H1 (cell line): ENCODE measurements at regions not wholly inside any gene's neighbourhood (a gene's known extent, or its start where the extent isn't known, plus 50 kb on each side); places are given as distances from the start of the nearest gene placed in this dataset.
A peak's percentile ranks its signal among the peaks of the same experiment; 100 is the strongest.

Experiments
- CTCF ChIA-PET: fragments of 300-600 bp; sonication (Branson Sonifier 250); formaldehyde crosslinking; loops from one replicate; lab custom pipeline; 2021; ENCODE audit not compliant: partially characterized antibody; lab: Charles Lee
- POLR2A ChIA-PET: fragments of 300-600 bp; sonication (Branson Sonifier 250); formaldehyde crosslinking; loops from one replicate; lab custom pipeline; 2021; ENCODE audit warnings: inconsistent platforms; ENCODE audit not compliant: partially characterized antibody; lab: Charles Lee
- DNase-seq, 2 experiments: peaks; one replicate each; pipeline versions ENCODE4 v3.0.0 to v3.0.0-alpha.2; 2010 to 2022; ENCODE audit warnings: low spot score in 2 of 2, low read depth in 1 of 2, mixed read lengths in 1 of 2
- FAIRE-seq: peaks from 2 replicates; lab custom pipeline; 2011; peaks lifted over from hg19 to GRCh38; lab: Jason Lieb, UNC
- H2AFZ ChIP-seq: 2 replicates; pipeline ENCODE4 v1.8.1; 2012; ENCODE audit warnings: low read length, inconsistent platforms
- H2AK5ac ChIP-seq: 2 replicates; pipeline ENCODE4 v1.6.1; 2013; ENCODE audit warnings: low read depth, low read length
- H2BK120ac ChIP-seq: replicated peaks from 2 replicates; pipeline ENCODE3; 2013; ENCODE audit warnings: low read depth, low read length, inconsistent platforms
- H2BK12ac ChIP-seq: 2 replicates; pipeline ENCODE4 v1.6.1; 2013; ENCODE audit warnings: low read depth, low read length
- H2BK15ac ChIP-seq: 2 replicates; pipeline ENCODE4 v1.6.1; 2013; ENCODE audit warnings: low read length
- H2BK20ac ChIP-seq: 2 replicates; pipeline ENCODE4 v1.6.1; 2013; ENCODE audit warnings: low read length
- H2BK5ac ChIP-seq: 2 replicates; pipeline ENCODE4 v1.6.1; 2013; ENCODE audit warnings: low read depth, low read length
- H3K14ac ChIP-seq: 2 replicates; pipeline ENCODE4 v1.6.1; 2013; ENCODE audit warnings: inconsistent platforms; ENCODE audit not compliant: insufficient read length
- H3K18ac ChIP-seq: 2 replicates; pipeline ENCODE4 v1.6.1; 2013; ENCODE audit warnings: low read length; ENCODE audit errors: extremely low read depth
- H3K23ac ChIP-seq: 2 replicates; pipeline ENCODE4 v1.6.1; 2013; ENCODE audit warnings: inconsistent platforms; ENCODE audit not compliant: insufficient read length
- H3K23me2 ChIP-seq: 2 replicates; pipeline ENCODE4 v1.6.1; 2013; ENCODE audit warnings: low read depth, low read length
- H3K27ac ChIP-seq: 2 replicates; pipeline ENCODE4 v1.6.1; 2011; ENCODE audit warnings: low read depth, low read length, inconsistent platforms
- H3K27me3 ChIP-seq, 4 experiments: replicated peaks in 1 of 4; 1 replicate in 1 of 4; 2 replicates in 3 of 4; pipeline versions ENCODE4 v1.6.1 to v1.8.1; 2011 to 2013; ENCODE audit warnings: low read length in 3 of 4, mild to moderate bottlenecking in 3 of 4, inconsistent platforms in 2 of 4, mixed read lengths in 2 of 4, moderate library complexity in 1 of 4; ENCODE audit not compliant: control insufficient read depth in 3 of 4, insufficient read depth in 3 of 4; ENCODE audit errors: extremely low read depth in 1 of 4
- H3K36me3 ChIP-seq, 4 experiments: 2 replicates each; pipeline versions ENCODE4 v1.6.1 to v1.8.1; 2011 to 2013; ENCODE audit warnings: mild to moderate bottlenecking in 4 of 4, low read length in 3 of 4, moderate library complexity in 2 of 4, control low read depth in 1 of 4, inconsistent platforms in 1 of 4; ENCODE audit not compliant: insufficient read depth in 4 of 4, control insufficient read depth in 2 of 4
- H3K4ac ChIP-seq: replicated peaks from 2 replicates; pipeline ENCODE3; 2013; ENCODE audit warnings: low read length, low read depth, mixed read lengths, inconsistent platforms; ENCODE audit not compliant: insufficient read length
- H3K4me1 ChIP-seq, 4 experiments: replicated peaks in 1 of 4; 1 replicate in 1 of 4; 2 replicates in 3 of 4; pipeline versions ENCODE4 v1.6.1 to v1.8.1; 2011 to 2013; ENCODE audit warnings: low read length in 3 of 4, inconsistent platforms in 2 of 4, mixed read lengths in 1 of 4; ENCODE audit not compliant: insufficient read depth in 4 of 4, control insufficient read depth in 3 of 4
- H3K4me2 ChIP-seq, 2 experiments: 2 replicates each; pipeline versions ENCODE4 v1.6.1 to v1.8.1; 2011 to 2013; ENCODE audit warnings: low read depth in 2 of 2, low read length in 2 of 2, control low read depth in 1 of 2, inconsistent platforms in 1 of 2, mild to moderate bottlenecking in 1 of 2; ENCODE audit not compliant: insufficient read depth in 1 of 2
- H3K4me3 ChIP-seq, 4 experiments: fragments of 200-600, 300-600 bp in 1 of 4; sonication (generic), shearing (Covaris generic), sonication (Bioruptor Twin) in 1 of 4; 2 replicates each; pipeline versions ENCODE4 v1.5.1 to v1.8.1; 2011 to 2016; ENCODE audit warnings: low read length in 4 of 4, low read depth in 3 of 4, control low read depth in 2 of 4, inconsistent platforms in 2 of 4, mild to moderate bottlenecking in 2 of 4, mixed read lengths in 1 of 4, moderate library complexity in 1 of 4; ENCODE audit not compliant: insufficient read depth in 2 of 4; ENCODE audit errors: extremely low read depth in 1 of 4
- H3K56ac ChIP-seq: replicated peaks from 2 replicates; pipeline ENCODE3; 2013; ENCODE audit warnings: low read depth, mild to moderate bottlenecking, mixed read lengths, low read length, inconsistent platforms; ENCODE audit not compliant: insufficient read length
- H3K79me1 ChIP-seq: 2 replicates; pipeline ENCODE4 v1.6.1; 2013; ENCODE audit warnings: low read depth, low read length, control low read depth
- H3K79me2 ChIP-seq, 2 experiments: 2 replicates each; pipeline versions ENCODE4 v1.6.1 to v1.8.1; 2012 to 2013; ENCODE audit warnings: low read length in 2 of 2, mild to moderate bottlenecking in 2 of 2, inconsistent platforms in 1 of 2; ENCODE audit not compliant: insufficient read depth in 2 of 2, control insufficient read depth in 1 of 2
- H3K9ac ChIP-seq, 4 experiments: replicated peaks in 1 of 4; 1 replicate in 1 of 4; 2 replicates in 3 of 4; pipeline versions ENCODE4 v1.6.1 to v1.8.1; 2011 to 2013; ENCODE audit warnings: low read depth in 3 of 4, low read length in 3 of 4, control low read depth in 2 of 4, mild to moderate bottlenecking in 2 of 4, moderate library complexity in 2 of 4, inconsistent platforms in 1 of 4; ENCODE audit errors: extremely low read depth in 1 of 4
- H3K9me3 ChIP-seq, 2 experiments: 2 replicates each; pipeline versions ENCODE4 v1.6.1 to v1.8.1; 2012 to 2013; ENCODE audit warnings: mild to moderate bottlenecking in 2 of 2, moderate library complexity in 2 of 2, control low read depth in 1 of 2, inconsistent platforms in 1 of 2, low read depth in 1 of 2, low read length in 1 of 2, mixed read lengths in 1 of 2; ENCODE audit not compliant: insufficient read depth in 2 of 2
- H4K20me1 ChIP-seq, 2 experiments: replicated peaks in 1 of 2; 2 replicates each; pipeline versions ENCODE3 to v1.8.1; 2011 to 2013; ENCODE audit warnings: inconsistent platforms in 2 of 2, low read length in 2 of 2, mild to moderate bottlenecking in 1 of 2; ENCODE audit not compliant: insufficient read depth in 2 of 2, control insufficient read depth in 1 of 2
- H4K5ac ChIP-seq: 2 replicates; pipeline ENCODE4 v1.6.1; 2013; ENCODE audit warnings: low read length, low read depth, mixed read lengths, inconsistent platforms; ENCODE audit not compliant: insufficient read length
- H4K8ac ChIP-seq: 2 replicates; pipeline ENCODE4 v1.8.0; 2013; ENCODE audit warnings: mild to moderate bottlenecking, moderate library complexity, low read length, inconsistent platforms; ENCODE audit not compliant: insufficient read depth; ENCODE audit errors: extremely low read depth
- H4K91ac ChIP-seq: replicated peaks from 2 replicates; pipeline ENCODE3; 2013; ENCODE audit warnings: low read length, mixed read lengths, inconsistent platforms; ENCODE audit not compliant: insufficient read length
- FOSL1 ChIP-seq: IDR thresholded peaks from 2 replicates; pipeline ENCODE4 v1.6.1; 2011; ENCODE audit warnings: mild to moderate bottlenecking, low read depth, low read length, moderate library complexity; ENCODE audit not compliant: insufficient read depth
- RNF2 ChIP-seq: fragments of 200-900, 300-1000 bp; sonication (generic); IDR thresholded peaks from 2 replicates; pipeline ENCODE4 v1.7.1; 2016; ENCODE audit warnings: borderline replicate concordance, low read depth, mild to moderate bottlenecking, antibody characterized with exemption, low read length; ENCODE audit not compliant: poor library complexity, severe bottlenecking; ENCODE audit errors: missing control alignments
- TCF12 ChIP-seq: IDR thresholded peaks from 2 replicates; pipeline ENCODE4 v1.6.1; 2011; ENCODE audit warnings: low read depth, mild to moderate bottlenecking, low read length
- WGBS, 2 experiments: shearing (Covaris generic) in 1 of 2; methylation state at CpG; one replicate each; pipeline versions ENCODE4 v1.1.6 to v1.1.7; 2013 to 2015; ENCODE audit warnings: low lambda C conversion rate in 2 of 2, mixed read lengths in 2 of 2, inconsistent platforms in 1 of 2, low coverage in 1 of 2, missing lambda C conversion rate in 1 of 2; ENCODE audit not compliant: insufficient replicate concordance in 2 of 2, insufficient coverage in 1 of 2, insufficient read length in 1 of 2; ENCODE audit errors: extremely low coverage in 1 of 2, missing lambda C conversion rate in 1 of 2; 5-methylcytosine and 5-hydroxymethylcytosine counted together

DNA sequence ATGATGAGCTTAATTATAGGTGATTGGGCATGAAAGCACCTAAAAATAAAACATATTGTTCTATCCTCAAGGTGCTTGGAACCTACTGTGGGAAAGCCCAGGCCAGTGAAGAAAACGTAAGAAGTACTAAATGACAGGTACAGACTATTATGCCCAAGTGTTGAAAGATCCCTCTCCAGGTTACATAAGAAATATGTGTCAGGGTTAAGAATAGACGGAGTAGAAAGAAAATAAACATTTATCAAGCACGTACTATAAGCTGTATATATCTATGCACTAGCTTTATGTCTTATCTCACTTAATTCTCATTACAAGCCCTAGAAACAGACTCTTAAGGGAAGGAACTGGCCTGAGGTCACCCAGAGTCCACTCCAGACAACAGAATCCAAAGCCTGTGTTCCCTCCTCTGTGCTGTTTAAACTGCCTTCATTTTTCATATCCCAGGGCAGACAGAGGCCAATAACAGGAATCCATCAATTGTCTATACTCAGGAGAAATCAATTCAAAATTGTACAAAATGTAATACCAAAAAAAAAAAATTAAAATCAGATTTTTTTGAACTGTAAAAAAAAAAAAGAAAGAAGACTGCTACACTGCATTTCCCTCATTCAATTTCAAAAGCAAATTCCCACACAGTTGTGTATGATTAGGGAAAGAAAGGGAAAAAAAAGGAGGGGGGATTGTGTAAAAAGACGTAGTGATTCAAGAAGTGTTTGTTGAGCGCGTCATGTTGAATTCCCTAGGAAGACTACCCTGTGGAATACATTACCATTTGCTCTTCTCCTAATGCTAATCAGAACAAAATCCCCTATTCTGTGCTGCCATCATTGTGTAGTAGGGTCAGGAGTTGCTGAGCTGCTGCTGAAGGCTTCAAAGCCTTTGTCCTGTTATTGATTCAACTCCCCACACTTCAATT lies 156.3 kb downstream of the IRS1 start:
- no peak overlapping the region for H2BK15ac ChIP-seq
- no peak overlapping the region for H2AK5ac ChIP-seq
- H4K91ac ChIP-seq: no peak overlapping the region
- no peaks in the 10 kb centered on the region for H3K23me2 ChIP-seq
- no peaks in the 10 kb centered on the region for H3K36me3 ChIP-seq
- H4K8ac ChIP-seq: no peak overlapping the region
- H3K27ac ChIP-seq: no peak overlapping the region
- H3K56ac ChIP-seq: no peak overlapping the region
- H3K4me2 ChIP-seq: no peak overlapping the region
- no peak overlapping the region for H3K14ac ChIP-seq
- DNase-seq: no peak
- H4K5ac ChIP-seq: no peak overlapping the region
- no peak overlapping the region for H3K9ac ChIP-seq
- no peaks in the 10 kb centered on the region for H3K4me1 ChIP-seq
- peaks cover 0 to 4% of the 10 kb centered on the region in 2 experiments; a peak in 1 of 4 replicates for H3K9me3 ChIP-seq
- no peak for FAIRE-seq
- no peak overlapping the region for H3K18ac ChIP-seq
- no peaks in the 10 kb centered on the region for H4K20me1 ChIP-seq
- ChIA-PET POLR2A (no interaction called here), CTCF (no interaction called here)
- no peaks in the 10 kb centered on the region for H3K79me1 ChIP-seq
- no peaks in the 10 kb centered on the region for H3K79me2 ChIP-seq
- no peak overlapping the region for H3K23ac ChIP-seq
- no peak overlapping the region for H3K4ac ChIP-seq
- no peak overlapping the region for H2BK120ac ChIP-seq
- H3K4me3 ChIP-seq: no peak overlapping the region
- peak overlapping the region; percentile 78 for H2AFZ ChIP-seq
- H2BK5ac ChIP-seq: no peak overlapping the region
- no peak overlapping the region for H2BK20ac ChIP-seq
- H3K27me3 ChIP-seq: no peaks in the 10 kb centered on the region
- TF ChIP-seq FOSL1 (no peak), RNF2 (no peak), TCF12 (no peak)
- WGBS, 2 experiments: 92 to 100% methylated on average over 3 to 6 of the region's 6 CpGs
- 0 out of 2 replicates have a peak overlapping the region, but pooled peaks have one; percentile 4 for H2BK12ac ChIP-seq
